ENCODE measurements at regions not wholly inside any gene's neighbourhood (a gene's known extent, or its start where the extent isn't known, plus 50 kb on each side); places are given as distances from the start of the nearest gene placed in this dataset.

DNA sequence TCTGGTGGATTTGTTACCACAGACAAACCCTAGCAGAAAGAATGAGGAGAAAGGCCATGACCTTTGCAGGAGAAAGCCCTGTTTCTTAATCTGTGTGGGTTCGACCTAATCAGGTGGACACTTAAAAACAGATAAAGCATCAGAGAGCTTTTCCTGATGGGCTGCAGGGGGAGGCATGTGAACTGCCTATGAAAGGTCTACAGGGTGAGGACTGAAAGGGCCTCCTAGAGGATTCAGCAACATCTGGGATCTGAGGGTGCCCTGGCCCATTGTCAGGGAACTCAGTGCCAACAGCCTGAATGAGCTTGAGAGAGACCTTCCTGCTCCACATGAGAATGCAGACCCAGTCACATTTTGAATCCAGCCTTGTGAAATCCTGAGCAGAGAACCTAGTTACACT lies 178.8 kb upstream of the DDHD1 start:
- intact Hi-C loops (cut with DNase I), result no loop called here
- Histone ChIP-seq H3K27me3 (no peaks in the 10 kb centered on the region), H3K36me3 (no peaks in the 10 kb centered on the region), H3K9me3 (no peaks in the 10 kb centered on the region), H3K4me3 (no peak overlapping the region), H3K27ac (no peak overlapping the region), H3K4me1 (no peaks in the 10 kb centered on the region)
- TF ChIP-seq EP300 (IDR thresholded peaks at IDR 0.05) (no peak), POLR2AphosphoS5 (IDR thresholded peaks at IDR 0.05) (no peak), POLR2A (IDR thresholded peaks at IDR 0.05) (no peak)
- TF ChIP-seq, protein P1, sequence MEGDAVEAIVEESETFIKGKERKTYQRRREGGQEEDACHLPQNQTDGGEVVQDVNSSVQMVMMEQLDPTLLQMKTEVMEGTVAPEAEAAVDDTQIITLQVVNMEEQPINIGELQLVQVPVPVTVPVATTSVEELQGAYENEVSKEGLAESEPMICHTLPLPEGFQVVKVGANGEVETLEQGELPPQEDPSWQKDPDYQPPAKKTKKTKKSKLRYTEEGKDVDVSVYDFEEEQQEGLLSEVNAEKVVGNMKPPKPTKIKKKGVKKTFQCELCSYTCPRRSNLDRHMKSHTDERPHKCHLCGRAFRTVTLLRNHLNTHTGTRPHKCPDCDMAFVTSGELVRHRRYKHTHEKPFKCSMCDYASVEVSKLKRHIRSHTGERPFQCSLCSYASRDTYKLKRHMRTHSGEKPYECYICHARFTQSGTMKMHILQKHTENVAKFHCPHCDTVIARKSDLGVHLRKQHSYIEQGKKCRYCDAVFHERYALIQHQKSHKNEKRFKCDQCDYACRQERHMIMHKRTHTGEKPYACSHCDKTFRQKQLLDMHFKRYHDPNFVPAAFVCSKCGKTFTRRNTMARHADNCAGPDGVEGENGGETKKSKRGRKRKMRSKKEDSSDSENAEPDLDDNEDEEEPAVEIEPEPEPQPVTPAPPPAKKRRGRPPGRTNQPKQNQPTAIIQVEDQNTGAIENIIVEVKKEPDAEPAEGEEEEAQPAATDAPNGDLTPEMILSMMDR (IDR thresholded peaks at IDR 0.05), result no peak
- WGBS, 2 donors, result 75 to 79% methylated on average over 1 of the region's 1 CpG
- DNase-seq, result no peak

DNA sequence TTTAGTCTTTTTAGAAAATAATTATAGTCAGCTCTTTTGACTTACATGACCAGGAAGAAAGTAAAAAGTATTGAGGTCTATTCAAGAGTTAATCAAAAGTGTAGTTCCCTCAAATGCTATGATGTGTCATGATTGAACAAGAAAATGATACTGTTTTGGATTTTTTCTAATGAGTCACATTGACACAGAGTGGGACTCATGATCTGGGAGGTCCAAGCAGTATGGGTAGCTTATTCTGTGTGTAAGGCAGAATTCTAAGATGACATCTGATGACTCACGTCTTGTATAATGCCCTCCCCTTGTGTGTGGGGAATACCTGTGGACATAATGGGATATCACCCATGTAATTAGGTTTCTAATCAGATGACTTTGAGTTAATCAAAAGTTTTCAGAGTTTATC lies 178.1 kb upstream of the DDHD1 start:
- TF ChIP-seq POLR2A (IDR thresholded peaks at IDR 0.05), result no peak
- TF ChIP-seq, protein P1 (IDR thresholded peaks at IDR 0.05), result no peak
- 82 to 86% methylated on average over 1 of the region's 1 CpG for WGBS, 2 donors
- no peaks in the 10 kb centered on the region for H3K27me3 ChIP-seq
- DNase-seq, result no peak
- H3K4me3 ChIP-seq, result no peak overlapping the region
- intact Hi-C loops (cut with DNase I), result no loop called here
- no peaks in the 10 kb centered on the region for H3K9me3 ChIP-seq
- H3K4me1 ChIP-seq, result no peaks in the 10 kb centered on the region
- no peaks in the 10 kb centered on the region for H3K36me3 ChIP-seq
- H3K27ac ChIP-seq, result no peak overlapping the region

DNA sequence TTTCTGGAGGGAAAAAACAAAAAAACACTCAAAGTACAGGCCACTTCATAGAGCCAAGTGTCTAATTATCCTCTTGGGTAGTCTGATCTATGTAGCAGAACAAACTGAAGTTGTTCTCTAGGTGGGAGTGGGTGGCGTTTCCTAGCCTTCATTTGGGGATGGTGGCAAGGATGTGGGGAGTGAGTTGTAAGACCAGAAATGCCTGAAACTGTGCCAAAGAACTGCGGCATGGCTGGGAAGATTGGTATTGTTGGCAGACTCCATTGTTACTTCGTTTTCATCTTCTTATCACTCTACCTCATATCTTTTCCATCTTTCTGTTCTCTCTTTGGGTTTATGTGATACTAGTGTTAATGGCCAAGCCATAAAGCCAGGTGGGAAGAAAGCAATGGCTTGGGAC lies 177.3 kb upstream of the DDHD1 start:
- Histone ChIP-seq H3K4me1 (no peaks in the 10 kb centered on the region), H3K36me3 (no peaks in the 10 kb centered on the region), H3K9me3 (no peaks in the 10 kb centered on the region), H3K4me3 (no peak overlapping the region), H3K27ac (no peak overlapping the region), H3K27me3 (no peaks in the 10 kb centered on the region)
- DNase-seq, result no peak
- TF ChIP-seq POLR2AphosphoS5 (IDR thresholded peaks at IDR 0.05) (no peak), EP300 (IDR thresholded peaks at IDR 0.05) (no peak), POLR2A (IDR thresholded peaks at IDR 0.05) (no peak)
- TF ChIP-seq, protein P1 (IDR thresholded peaks at IDR 0.05), result no peak
- WGBS, 2 donors, result 80 to 87% methylated on average over 3 of the region's 3 CpGs
- intact Hi-C loops (cut with DNase I), result no loop called here

DNA sequence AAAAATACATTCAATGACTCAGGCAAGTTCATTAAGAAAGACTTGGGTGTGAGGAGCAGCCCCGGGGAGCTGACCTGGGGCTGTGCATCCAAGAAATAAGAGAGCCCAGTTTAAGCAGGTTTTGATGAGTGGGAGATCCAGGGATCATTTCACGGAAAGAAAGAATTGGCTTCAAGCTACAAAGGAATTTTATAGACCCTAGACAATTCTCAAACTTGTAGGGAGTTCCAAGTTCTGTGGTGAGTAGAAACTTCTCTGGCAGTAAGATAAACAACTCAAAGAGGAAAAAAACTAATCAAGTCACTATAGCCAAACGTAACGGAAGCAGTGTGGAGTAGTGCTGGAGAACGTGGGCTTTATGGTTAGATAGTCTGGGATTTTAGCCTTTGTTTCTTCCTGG lies 175.7 kb upstream of the DDHD1 start:
- no peaks in the 10 kb centered on the region for H3K9me3 ChIP-seq
- no peak overlapping the region for H3K27ac ChIP-seq
- WGBS, 2 donors, result 75 to 79% methylated on average over 5 of the region's 5 CpGs
- H3K36me3 ChIP-seq, result no peaks in the 10 kb centered on the region
- DNase-seq, result no peak
- TF ChIP-seq EP300 (IDR thresholded peaks at IDR 0.05), result no peak
- TF ChIP-seq POLR2A (IDR thresholded peaks at IDR 0.05), result no peak
- no peak for TF ChIP-seq POLR2AphosphoS5 (IDR thresholded peaks at IDR 0.05)
- TF ChIP-seq, protein P1 (IDR thresholded peaks at IDR 0.05), result no peak
- intact Hi-C loops (cut with DNase I), result no loop called here
- H3K4me1 ChIP-seq, result no peaks in the 10 kb centered on the region
- no peak overlapping the region for H3K4me3 ChIP-seq
- H3K27me3 ChIP-seq, result no peaks in the 10 kb centered on the region

DNA sequence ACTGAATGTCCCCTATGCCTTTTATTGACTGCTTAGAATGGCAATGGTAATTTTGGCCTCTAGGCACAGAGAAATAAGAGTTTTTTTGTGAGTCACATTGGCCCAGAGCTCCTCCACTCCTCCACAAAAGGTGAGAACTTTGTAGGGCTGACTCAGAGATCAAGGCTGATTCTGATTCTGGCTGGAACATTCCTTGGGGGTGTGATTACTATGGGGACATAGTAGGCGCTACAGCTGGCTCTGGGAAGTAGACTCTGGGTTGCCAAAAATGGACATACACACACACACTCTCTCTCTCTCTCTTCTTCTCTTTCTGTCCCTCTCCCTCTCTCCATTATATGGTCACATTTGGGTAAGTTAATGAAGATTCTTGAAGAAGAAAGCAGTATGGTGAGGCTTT lies 174.6 kb upstream of the DDHD1 start:
- Histone ChIP-seq H3K4me1 (no peaks in the 10 kb centered on the region), H3K27me3 (no peaks in the 10 kb centered on the region), H3K9me3 (no peaks in the 10 kb centered on the region), H3K4me3 (no peak overlapping the region), H3K36me3 (no peaks in the 10 kb centered on the region), H3K27ac (no peak overlapping the region)
- intact Hi-C loops (cut with DNase I), result no loop called here
- no peak for DNase-seq
- TF ChIP-seq, protein P1 (IDR thresholded peaks at IDR 0.05), result no peak
- TF ChIP-seq POLR2AphosphoS5 (IDR thresholded peaks at IDR 0.05) (no peak), EP300 (IDR thresholded peaks at IDR 0.05) (no peak), POLR2A (IDR thresholded peaks at IDR 0.05) (no peak)
- 86 to 93% methylated on average over 1 of the region's 1 CpG for WGBS, 2 donors
